NB4 (cell line): ENCODE measurements at regions not wholly inside any gene's neighbourhood (a gene's known extent, or its start where the extent isn't known, plus 50 kb on each side); places are given as distances from the start of the nearest gene placed in this dataset.

Experiments
- DNase-seq: peaks from one replicate; pipeline ENCODE4 v3.0.0; 2010; ENCODE audit warnings: low read depth
- H3K4me3 ChIP-seq: one replicate; pipeline ENCODE4 v1.5.1; 2011; ENCODE audit warnings: mild to moderate bottlenecking, low read depth, low read length, moderate library complexity
- CTCF ChIP-seq: IDR thresholded peaks from one replicate; pipeline ENCODE4 v1.5.1; 2012; ENCODE audit warnings: low read depth, low read length
- MAX ChIP-seq: IDR thresholded peaks from 2 replicates; pipeline ENCODE4 v1.6.1; 2011; ENCODE audit warnings: low read depth, low read length
- MYC ChIP-seq: IDR thresholded peaks from 2 replicates; pipeline ENCODE4 v1.6.1; 2011; ENCODE audit warnings: low read depth, low read length
- POLR2A ChIP-seq: IDR thresholded peaks from 2 replicates; pipeline ENCODE4 v1.6.1; 2011; ENCODE audit warnings: mild to moderate bottlenecking; ENCODE audit not compliant: insufficient read length; ENCODE audit errors: extremely low read depth

- DNase-seq, result no peak
- no peak for TF ChIP-seq POLR2A
- no peak for TF ChIP-seq MYC
- TF ChIP-seq CTCF, result no peak
- no peak for TF ChIP-seq MAX
These were observed 92.0 kb downstream of the RWDD3 start for GRCh38 chr1:95326023-95326422.

GRCh38 chr1:95332754-95333153 lies 98.7 kb downstream of the RWDD3 start:
- DNase-seq, result no peak
- TF ChIP-seq MAX (no peak), POLR2A (no peak)
- H3K4me3 ChIP-seq, result no peak overlapping the region

More at GRCh38 chr1:95326023-95326422, 92.0 kb downstream of the RWDD3 start:
- no peak overlapping the region for H3K4me3 ChIP-seq

- TF ChIP-seq MAX (no peak), MYC (no peak), CTCF (no peak), POLR2A (no peak)
- DNase-seq, result no peak
- H3K4me3 ChIP-seq, result no peak overlapping the region
These were observed 105.4 kb downstream of the RWDD3 start for GRCh38 chr1:95339377-95339776.

GRCh38 chr1:95340061-95340460 lies 106.1 kb downstream of the RWDD3 start:
- no peak overlapping the region for H3K4me3 ChIP-seq
- no peak for TF ChIP-seq CTCF
- TF ChIP-seq MYC, result no peak
- no peak for TF ChIP-seq POLR2A
- no peak for TF ChIP-seq MAX
- no peak for DNase-seq

- no peak for DNase-seq
- no peak overlapping the region for H3K4me3 ChIP-seq
- no peak for TF ChIP-seq MYC
- no peak for TF ChIP-seq CTCF
- no peak for TF ChIP-seq MAX
- no peak for TF ChIP-seq POLR2A
These were observed 118.8 kb downstream of the RWDD3 start for GRCh38 chr1:95352767-95353166.

- DNase-seq, result no peak
- TF ChIP-seq POLR2A, result no peak
- TF ChIP-seq MYC, result no peak
- no peak for TF ChIP-seq MAX
- TF ChIP-seq CTCF, result no peak
- no peak overlapping the region for H3K4me3 ChIP-seq
These were observed 119.2 kb downstream of the RWDD3 start for GRCh38 chr1:95353194-95353593.
